ENCODE measurements at regions not wholly inside any gene's neighbourhood (a gene's known extent, or its start where the extent isn't known, plus 50 kb on each side); places are given as distances from the start of the nearest gene placed in this dataset.

DNA sequence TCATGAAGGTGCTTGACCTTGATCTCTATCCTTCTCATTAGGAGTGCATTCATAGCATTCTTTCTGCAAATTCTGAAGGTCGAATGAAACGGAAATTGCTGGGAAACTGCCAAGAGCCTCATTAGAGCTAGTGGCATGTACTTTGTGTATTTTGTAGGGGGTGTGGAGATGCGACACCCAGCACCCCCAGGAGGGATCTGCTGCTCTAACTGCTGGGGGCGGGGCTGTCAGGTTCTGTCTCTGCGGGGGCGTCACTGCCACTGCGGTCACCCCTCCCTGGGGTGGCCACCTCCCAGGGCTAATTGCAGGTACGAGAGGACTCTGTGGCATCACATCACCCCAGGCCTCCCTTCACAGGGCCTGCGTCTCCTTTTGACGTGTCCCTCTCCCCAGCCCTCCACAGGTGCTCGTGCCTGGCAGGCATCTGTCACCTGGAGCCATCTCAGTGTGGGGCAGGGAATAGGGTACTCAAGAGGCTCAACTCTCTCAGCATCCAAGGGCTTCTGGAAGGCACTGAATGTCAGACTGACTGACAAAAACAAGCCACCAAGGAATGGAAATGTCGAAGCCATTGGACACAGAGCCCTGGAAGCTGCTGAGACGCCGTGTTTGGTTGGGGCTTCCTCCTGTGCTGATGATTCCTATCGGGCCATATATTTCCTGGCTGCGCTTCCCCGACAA, 151.1 kb downstream of the ACTR3B start:
- DNase-seq (no peak), ATAC-seq (no peak)
- H3K36me3 ChIP-seq: no peaks in the 10 kb centered on the region
- in situ Hi-C loops (cut with MboI; ENCODE audit: low sequenced_read_pairs in 4 of 4) (no loop called here), intact Hi-C loops (cut with DNase I; ENCODE audit: low total_unique reads) (no loop called here)
- no peaks in the 10 kb centered on the region for H3K9me3 ChIP-seq
- TF ChIP-seq, protein P1, sequence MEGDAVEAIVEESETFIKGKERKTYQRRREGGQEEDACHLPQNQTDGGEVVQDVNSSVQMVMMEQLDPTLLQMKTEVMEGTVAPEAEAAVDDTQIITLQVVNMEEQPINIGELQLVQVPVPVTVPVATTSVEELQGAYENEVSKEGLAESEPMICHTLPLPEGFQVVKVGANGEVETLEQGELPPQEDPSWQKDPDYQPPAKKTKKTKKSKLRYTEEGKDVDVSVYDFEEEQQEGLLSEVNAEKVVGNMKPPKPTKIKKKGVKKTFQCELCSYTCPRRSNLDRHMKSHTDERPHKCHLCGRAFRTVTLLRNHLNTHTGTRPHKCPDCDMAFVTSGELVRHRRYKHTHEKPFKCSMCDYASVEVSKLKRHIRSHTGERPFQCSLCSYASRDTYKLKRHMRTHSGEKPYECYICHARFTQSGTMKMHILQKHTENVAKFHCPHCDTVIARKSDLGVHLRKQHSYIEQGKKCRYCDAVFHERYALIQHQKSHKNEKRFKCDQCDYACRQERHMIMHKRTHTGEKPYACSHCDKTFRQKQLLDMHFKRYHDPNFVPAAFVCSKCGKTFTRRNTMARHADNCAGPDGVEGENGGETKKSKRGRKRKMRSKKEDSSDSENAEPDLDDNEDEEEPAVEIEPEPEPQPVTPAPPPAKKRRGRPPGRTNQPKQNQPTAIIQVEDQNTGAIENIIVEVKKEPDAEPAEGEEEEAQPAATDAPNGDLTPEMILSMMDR (IDR thresholded peaks at IDR 0.05 in 4 of 5, conservative IDR thresholded peaks at IDR 0.05 in 1 of 5): no peak
- TF ChIP-seq POLR2A (IDR thresholded peaks at IDR 0.05): no peak
- no peaks in the 10 kb centered on the region for H3K4me1 ChIP-seq
- H3K27ac ChIP-seq: no peak overlapping the region
- no peak overlapping the region for H3K4me3 ChIP-seq
- H3K27me3 ChIP-seq: no peaks in the 10 kb centered on the region

DNA sequence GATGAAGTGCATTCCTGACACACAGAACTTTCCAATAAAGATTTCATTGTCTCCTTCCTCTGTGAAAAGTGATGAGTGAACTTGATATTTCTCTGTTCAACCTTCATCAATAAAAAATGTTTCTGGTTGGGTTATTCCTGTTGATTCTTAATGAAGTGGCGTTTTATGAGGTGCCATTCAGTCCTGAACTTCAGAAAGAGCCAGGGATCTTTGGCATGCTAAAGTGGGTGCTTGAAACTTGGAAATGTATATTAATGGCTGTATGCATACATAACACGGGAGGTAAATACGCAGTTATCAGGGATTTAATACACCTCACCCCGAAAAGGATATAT, 151.6 kb downstream of the ACTR3B start:
- ATAC-seq (no peak), DNase-seq (no peak)
- no peaks in the 10 kb centered on the region for H3K36me3 ChIP-seq
- intact Hi-C loops (cut with DNase I; ENCODE audit: low total_unique reads): no loop called here
- no peaks in the 10 kb centered on the region for H3K27me3 ChIP-seq
- in situ Hi-C loops (cut with MboI; ENCODE audit: low sequenced_read_pairs in 4 of 4): no loop called here
- no peak overlapping the region for H3K27ac ChIP-seq
- TF ChIP-seq, protein P1 (IDR thresholded peaks at IDR 0.05 in 4 of 5, conservative IDR thresholded peaks at IDR 0.05 in 1 of 5): no peak
- TF ChIP-seq POLR2A (IDR thresholded peaks at IDR 0.05): no peak
- no peak overlapping the region for H3K4me3 ChIP-seq
- H3K9me3 ChIP-seq: no peaks in the 10 kb centered on the region
- no peaks in the 10 kb centered on the region for H3K4me1 ChIP-seq

DNA sequence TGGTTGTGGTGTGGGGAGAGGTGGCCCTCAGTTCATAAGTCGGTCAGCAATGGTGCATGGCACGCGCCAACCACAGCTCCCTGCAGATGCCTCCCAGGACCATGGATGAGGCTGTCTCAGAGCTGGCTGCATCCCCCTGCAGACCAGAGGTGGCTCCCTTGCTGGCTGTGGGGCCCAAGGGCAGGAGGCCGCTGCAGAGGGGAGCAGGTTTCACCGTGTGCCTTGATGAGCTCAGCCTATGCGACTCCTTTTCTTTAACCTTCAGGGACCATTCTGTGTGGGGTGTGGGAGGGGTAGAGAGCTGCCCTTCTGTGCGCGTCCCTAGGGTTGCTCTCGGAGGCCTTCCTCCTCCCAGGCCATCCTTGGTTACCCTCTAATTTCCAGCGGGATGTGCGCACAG, 152.4 kb downstream of the ACTR3B start:
- in situ Hi-C loops (cut with MboI; ENCODE audit: low sequenced_read_pairs in 4 of 4): no loop called here
- no peaks in the 10 kb centered on the region for H3K27me3 ChIP-seq
- no peaks in the 10 kb centered on the region for H3K9me3 ChIP-seq
- ATAC-seq: no peak
- no peak overlapping the region for H3K27ac ChIP-seq
- H3K36me3 ChIP-seq: no peaks in the 10 kb centered on the region
- no peak for DNase-seq
- TF ChIP-seq, protein P1 (IDR thresholded peaks at IDR 0.05 in 4 of 5, conservative IDR thresholded peaks at IDR 0.05 in 1 of 5): no peak
- TF ChIP-seq POLR2A (IDR thresholded peaks at IDR 0.05): no peak
- no peaks in the 10 kb centered on the region for H3K4me1 ChIP-seq
- no peak overlapping the region for H3K4me3 ChIP-seq
- intact Hi-C loops (cut with DNase I; ENCODE audit: low total_unique reads): no loop called here

DNA sequence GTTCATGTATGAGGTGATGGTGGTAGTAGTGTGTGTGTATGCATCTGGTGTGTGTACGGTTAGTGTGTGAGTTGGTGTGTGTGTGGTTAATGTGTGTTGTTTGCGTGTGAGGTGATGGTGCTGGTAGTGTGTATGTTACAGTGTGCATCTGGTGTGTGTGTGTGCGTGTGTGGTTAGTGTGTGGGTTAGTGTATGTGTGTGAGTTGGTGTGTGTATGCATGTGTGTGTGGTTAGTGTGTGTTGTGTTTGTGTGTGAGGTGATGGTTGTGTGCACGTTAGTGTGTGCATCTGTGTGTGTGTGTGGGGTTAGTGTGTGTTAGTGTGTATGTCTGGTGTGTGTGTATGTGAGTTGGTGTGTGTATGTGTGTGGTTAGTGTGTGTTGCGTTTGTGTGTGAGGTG, 153.0 kb downstream of the ACTR3B start:
- ATAC-seq: no peak
- Histone ChIP-seq H3K4me1 (no peaks in the 10 kb centered on the region), H3K36me3 (no peaks in the 10 kb centered on the region), H3K4me3 (no peak overlapping the region), H3K9me3 (no peaks in the 10 kb centered on the region), H3K27me3 (no peaks in the 10 kb centered on the region), H3K27ac (no peak overlapping the region)
- in situ Hi-C loops (cut with MboI; ENCODE audit: low sequenced_read_pairs in 4 of 4): no loop called here
- DNase-seq: no peak
- intact Hi-C loops (cut with DNase I; ENCODE audit: low total_unique reads): no loop called here
- no peak for TF ChIP-seq POLR2A (IDR thresholded peaks at IDR 0.05)
- TF ChIP-seq, protein P1 (IDR thresholded peaks at IDR 0.05 in 4 of 5, conservative IDR thresholded peaks at IDR 0.05 in 1 of 5): no peak

DNA sequence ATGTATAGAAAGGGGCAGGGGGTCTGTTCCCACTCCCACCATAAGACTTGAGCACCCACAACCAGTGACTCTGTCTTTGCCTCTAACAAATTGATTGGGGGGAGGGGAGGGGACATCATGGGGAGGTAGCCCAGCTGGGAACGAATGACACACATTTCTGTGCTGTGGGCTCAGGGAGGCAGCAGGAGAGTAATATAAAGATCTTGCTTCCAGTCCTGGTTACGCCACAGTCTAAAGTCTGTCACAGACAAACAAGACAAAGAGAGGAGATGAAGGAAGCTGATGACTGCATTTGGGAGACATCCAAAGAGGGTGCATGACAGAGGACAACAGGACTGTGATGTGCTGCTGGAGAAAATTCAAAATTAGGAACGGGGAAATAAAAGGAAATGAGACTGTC, 153.9 kb downstream of the ACTR3B start:
- no peak for ATAC-seq
- H3K27me3 ChIP-seq: no peaks in the 10 kb centered on the region
- DNase-seq: no peak
- intact Hi-C loops (cut with DNase I; ENCODE audit: low total_unique reads): no loop called here
- in situ Hi-C loops (cut with MboI; ENCODE audit: low sequenced_read_pairs in 4 of 4): no loop called here
- H3K36me3 ChIP-seq: no peaks in the 10 kb centered on the region
- TF ChIP-seq, protein P1 (IDR thresholded peaks at IDR 0.05 in 4 of 5, conservative IDR thresholded peaks at IDR 0.05 in 1 of 5): no peak
- TF ChIP-seq POLR2A (IDR thresholded peaks at IDR 0.05): no peak
- no peak overlapping the region for H3K4me3 ChIP-seq
- no peaks in the 10 kb centered on the region for H3K9me3 ChIP-seq
- no peak overlapping the region for H3K27ac ChIP-seq
- H3K4me1 ChIP-seq: no peaks in the 10 kb centered on the region

Data from gastrocnemius medialis (tissue), 4 donors.